HG03103 (cell line): ENCODE measurements at regions not wholly inside any gene's neighbourhood (a gene's known extent, or its start where the extent isn't known, plus 50 kb on each side); places are given as distances from the start of the nearest gene placed in this dataset.

ENCODE experiments used
- ATAC-seq: cut with Tn5 transposase; IDR thresholded peaks from one replicate; pipeline ENCODE4 v1.9.1; 2021; ENCODE audit warnings: low read depth; ENCODE audit not compliant: unreplicated experiment

DNA sequence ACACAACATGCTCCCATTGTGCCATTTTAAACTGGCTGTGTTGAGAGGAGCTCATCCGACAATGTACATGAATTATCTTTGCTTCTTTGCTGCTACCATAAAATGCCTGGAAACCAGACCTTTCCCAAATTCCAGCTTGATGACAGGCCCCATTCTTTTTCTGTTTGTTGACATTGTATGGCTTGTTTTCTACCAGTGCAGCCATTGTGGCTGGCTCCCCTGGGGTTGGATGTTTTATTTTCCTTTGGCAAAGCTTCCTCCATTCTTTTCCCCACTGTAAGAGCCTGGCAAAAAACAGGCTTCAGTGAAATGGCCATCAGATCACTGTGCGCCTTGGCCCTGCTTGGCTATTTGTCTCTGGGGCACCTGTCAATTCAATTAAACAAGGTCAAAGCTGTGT lies 532.5 kb downstream of the VRK1 start:
- ATAC-seq: no peak

DNA sequence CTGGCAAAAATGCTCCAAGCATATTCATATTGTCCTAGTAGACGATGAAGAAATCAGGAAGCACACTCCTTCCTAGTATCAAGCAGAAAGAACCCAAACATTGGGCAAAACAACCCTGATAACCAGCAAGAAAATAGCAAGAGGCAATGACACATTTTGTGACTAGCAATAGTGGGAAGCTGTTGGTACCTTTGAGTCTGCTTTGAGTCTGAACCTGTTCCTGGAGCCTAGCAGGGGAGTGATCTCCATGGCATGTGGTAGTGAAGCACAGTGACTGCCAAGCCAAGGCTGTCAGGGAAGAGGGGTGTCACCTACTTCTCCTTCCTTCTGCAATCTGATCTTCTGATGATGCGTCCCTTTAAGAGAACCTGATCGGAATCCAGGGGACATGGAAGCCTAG lies 533.9 kb downstream of the VRK1 start:
- ATAC-seq: no peak

DNA sequence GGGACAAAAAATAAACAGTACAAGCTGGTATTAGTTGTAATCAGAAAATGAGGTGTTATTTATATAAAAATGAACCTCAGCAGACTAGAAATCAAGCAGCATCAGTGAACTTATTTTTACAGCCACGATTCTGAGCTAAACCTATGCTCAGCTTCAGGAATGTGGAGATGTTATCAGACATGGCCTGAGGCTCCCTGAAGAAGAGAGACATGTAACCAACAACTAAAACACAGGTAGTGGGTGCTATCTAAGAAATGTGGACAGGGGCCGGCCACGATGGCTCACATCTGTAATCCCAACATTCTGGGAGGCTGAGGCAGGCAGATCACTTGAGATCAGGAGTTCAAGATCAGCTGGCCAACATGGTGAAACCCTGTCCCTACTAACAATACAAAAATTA lies 534.3 kb downstream of the VRK1 start:
- no peak for ATAC-seq

DNA sequence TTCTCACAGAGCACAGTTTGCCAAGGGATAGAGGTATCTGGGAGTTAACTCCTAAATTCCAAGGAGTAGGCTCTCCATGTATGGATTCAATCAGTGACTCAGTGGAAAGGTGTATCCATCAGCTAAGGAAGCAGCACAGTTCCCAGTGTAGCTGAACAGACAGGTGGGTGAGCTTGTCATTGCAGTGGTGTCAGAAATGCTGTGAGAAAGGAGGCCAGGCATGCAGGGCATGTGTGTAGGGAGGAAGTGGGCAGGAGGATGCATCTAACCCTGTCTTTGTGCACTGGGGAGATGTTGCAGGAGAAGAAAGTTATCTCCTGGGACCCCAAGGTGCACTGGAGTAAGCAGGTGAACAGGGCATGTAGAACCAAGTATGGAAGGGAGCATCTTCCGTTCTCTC lies 539.0 kb downstream of the VRK1 start:
- no peak for ATAC-seq

DNA sequence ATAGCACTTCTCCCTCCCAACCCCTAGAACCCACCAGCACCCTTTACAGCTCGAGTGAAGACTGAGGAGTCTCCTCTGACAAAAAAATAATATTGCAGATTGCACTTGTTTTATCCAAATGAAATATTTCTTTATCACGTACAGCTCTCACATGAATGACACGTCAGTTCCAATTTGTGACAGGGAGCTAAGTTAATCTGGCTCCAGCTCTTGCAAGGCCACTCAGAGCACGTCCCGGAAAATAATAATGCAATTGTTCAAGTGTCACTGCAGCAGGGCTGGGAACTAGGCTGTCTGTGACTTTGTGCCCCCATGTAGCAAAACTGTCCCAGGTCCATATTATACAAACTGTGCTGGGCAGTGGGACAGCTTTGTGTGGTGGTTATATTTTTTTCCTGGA lies 539.6 kb downstream of the VRK1 start:
- no peak for ATAC-seq

DNA sequence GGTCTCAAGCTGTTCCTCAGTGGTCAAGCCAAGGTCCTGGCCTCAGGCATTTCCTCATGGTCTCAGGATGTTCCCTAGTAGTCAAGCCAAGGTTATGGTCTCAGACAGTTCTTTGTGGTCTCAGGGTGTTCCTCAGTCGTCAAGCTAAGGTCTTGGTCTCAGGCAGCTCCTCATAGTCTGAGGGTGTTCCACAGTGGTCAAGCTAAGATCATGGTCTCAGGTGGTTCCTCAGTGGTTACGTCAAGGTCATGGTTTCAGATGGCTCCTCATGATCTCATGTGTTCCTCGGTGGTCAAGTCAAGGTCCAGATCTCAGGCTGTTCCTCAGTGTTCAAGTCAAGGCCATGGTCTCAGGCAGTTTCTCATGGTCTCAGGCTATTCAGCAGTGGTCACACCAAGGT lies 540.1 kb downstream of the VRK1 start:
- ATAC-seq: no peak

DNA sequence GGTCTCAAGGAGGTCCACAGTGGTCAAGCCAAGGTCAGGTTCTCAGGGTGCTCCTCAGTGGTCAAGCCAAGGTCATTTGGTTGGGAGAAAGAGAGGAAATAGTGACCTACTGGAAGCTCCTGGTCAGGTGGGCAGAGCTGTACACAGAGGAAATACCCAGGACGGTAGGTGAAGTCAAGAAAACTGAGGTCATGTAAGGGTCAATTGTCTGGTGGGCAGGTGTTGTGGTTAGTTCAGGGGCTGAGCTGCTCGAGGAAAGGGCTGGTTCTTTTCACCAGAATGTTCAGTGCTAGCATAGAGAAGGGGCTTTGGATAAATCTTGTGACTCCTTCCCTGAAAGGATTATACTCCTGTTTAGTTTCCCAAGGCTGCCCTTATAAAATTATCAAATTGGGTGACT lies 540.5 kb downstream of the VRK1 start:
- ATAC-seq: no peak

DNA sequence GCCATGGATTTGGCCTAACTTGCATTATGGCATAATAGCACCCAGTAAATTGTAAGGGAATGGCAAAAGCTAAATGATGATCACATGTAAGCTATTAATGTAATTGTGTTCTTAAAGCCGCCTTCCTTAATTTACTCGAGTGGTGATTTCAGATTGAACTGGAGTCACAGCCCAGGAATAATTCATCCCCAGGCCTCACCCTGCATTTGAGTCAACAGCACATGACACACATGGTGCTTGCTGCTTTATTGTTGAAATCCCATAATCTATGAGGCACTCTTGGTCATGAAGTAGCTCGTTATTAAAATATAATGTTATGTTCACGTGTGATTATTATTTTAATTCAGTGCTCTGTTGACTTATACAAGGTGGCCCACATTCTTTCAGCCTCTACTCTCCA lies 547.5 kb downstream of the VRK1 start:
- no peak for ATAC-seq

DNA sequence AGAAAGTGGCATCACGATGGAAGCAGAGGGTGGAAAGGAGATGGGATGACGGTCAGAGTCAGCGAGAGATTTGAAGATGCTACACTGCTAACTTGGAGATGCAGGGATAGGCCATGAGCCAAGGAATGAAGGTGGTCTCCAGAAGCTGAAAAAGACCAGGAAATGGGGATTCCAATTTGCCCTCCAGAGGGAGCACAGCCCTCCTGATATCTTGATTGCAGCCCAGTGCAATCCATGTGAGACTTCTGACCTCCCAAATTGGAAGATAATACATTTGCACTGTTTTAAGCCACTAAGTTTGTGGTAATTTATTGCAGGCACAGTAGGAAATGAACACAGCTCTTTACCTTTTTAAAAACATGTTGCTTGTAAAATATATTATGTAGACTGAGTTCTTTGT lies 549.5 kb downstream of the VRK1 start:
- ATAC-seq: no peak

DNA sequence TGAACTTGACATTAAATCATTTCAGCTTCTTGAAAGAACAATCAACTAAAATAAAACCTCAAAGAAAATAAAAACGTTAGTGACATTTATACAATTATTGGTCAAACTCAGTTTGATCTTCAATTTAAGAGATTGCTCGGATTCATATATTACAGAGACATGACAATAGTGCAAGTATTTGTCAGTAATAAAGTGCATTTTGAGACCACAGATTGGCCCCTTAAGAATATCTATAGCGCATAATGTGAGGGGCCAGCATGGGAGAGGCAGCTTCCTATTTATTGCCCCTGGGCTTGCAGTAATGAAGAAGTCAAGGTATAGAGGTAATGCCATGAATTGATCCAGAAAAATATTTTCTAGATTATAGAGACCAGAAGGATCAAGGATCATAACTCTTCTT lies 552.3 kb downstream of the VRK1 start:
- ATAC-seq: no peak

DNA sequence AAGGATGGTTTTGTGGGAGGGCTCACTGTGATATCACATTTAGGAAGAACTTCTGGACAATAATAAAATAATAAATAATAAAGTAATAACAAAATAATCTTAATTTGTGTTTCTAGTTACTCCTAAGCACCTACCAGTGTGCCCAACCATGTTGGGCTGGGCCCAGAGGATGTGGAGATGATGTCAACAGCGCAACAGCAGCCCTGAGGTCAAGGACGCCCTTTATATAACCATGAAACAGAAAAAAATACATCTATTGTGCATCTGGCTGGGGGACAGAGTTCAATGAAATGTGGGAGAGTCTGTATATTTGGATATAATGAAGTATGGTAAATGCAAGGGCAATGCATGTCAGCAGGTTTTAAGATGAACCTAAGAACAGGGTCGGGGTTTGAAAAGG lies 552.8 kb downstream of the VRK1 start:
- ATAC-seq: no peak

DNA sequence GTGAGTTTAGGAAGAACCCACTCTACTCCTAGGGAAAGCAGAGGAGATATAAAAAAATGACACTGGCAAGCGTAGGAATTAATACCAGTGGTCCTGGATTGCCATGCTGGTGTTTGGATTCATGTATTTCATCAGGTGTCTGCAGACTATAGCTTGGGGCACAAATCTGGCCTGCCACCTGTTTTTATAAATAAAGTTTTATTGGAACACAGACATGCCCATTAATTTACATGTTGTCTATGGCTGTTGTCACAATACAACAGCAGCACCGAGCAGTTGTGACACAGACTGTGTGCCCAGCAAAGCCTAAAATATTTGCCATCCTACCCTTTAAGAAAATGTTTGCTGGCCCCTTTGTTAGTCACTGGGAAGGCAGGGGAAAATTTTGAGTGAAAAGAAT lies 553.2 kb downstream of the VRK1 start:
- no peak for ATAC-seq

DNA sequence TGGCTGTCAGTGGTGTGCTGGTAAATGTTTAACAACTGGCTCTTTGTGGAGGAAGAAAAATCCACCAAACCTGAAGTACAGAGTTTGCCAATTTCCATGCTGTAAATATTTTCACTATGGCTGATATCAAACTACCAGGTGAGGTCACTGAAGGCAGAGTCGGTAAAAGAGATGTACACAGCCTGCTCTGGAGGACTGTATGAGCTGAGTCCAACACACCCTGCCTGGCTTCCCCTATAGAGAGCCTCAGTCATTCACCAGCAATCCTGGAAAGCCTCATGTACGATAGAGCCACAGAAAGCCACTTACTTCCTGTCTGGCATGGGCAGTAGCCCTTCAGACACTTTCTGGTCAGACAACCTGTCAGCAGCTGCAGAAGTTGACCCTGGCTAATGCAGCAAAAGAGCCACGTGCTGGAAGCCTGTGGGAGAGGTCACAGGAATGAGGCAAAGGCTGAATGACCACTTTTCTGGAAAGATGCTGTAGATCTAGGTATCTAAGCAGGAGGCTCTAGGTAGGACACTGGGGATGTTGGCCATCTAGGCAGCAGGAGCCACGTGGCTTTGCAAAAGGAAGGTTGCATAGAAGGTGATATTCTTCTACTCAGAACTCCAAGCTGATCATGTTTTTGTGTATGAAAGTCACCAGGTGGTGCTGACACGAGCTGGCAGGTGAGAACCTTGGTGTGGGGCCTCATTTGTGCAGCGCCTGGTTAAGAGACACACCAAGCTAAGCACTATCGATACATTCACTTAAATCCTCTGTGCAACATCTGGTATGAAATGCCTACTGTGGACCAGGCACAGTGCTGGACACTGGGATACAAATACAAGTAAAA lies 553.9 kb downstream of the VRK1 start:
- no peak for ATAC-seq

DNA sequence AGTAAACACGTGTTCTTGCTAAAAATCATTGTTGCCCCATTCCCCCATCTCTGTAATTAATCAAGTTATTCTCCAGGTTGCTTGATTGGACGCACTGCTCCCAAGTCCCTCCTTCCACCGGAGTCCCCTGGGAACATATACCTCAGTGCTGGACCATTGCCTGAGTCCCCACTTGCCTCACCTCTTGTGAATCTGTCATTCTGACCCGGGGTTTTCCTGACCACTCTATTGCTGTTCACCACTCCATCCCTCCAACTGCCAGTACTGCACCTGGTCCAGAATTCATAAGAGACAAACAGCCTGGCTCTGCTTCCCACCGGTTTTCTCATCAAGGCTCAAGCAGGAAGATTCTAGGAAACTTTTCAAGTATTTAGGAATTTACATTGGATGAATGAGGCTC lies 555.9 kb downstream of the VRK1 start:
- no peak for ATAC-seq

DNA sequence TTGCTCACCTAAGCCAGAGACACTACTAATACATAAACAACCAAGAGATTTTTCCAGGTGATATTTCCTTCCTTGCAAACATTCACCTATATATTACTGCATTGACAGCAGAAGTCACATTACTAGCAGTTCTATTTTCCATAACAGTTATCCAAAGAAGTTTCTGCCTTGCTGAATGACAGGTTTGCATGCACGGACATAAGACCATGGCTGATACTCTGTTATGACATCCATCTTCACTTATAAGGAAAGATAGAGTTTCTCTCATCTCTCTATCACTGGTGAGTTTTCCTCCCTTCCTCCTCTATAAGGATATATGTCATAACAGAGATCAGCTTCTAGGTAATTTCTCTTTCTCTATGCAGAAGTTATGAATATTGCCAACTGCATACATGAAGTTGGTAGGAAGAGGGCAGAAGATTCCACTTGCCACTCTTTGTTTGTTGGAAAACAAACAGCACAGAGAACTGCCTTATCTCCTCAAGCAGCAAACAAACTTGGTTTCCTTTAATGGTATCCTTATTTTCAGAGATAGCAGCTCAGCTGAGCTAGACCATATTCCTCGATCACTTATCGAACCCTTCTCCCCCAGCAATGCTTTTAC lies 557.0 kb downstream of the VRK1 start:
- ATAC-seq: no peak

DNA sequence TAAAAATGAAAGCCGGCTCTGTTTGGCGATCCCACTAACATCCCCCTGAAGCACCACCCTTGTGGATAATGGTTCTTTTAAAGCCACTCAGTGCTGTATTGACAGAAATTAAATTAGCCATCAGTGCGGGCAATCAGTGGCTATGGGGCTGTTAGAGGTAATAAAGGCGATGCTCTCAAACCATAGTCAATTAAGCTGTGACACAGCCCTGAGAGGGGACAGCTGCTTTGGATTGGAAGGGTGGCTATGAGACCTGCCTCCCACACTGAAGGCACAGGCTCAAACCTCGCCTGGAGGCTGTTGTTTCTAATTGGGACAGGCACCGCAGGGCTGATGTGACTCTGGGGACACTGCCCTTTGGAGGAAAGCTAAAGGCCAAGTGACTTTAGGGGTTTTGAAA lies 562.2 kb downstream of the VRK1 start:
- no peak for ATAC-seq

DNA sequence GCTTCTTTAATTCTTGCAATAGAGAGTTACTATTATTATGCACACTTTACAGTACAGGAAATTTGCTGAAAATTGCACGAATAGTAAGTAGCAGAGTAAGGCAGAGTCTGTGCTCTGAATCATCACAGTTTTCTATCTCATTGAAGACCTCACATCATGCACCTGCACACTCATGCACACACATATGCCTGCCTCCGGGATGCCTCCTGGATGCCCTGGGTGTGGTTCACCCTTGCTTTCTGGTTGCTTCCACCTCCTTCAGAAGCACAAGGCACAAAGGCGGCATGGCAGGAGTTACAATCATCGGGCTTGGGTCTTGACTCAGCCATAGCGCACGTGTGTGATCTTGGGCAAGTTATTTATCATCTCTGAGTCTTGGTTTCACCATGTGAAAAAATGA lies 564.0 kb downstream of the VRK1 start:
- no peak for ATAC-seq

DNA sequence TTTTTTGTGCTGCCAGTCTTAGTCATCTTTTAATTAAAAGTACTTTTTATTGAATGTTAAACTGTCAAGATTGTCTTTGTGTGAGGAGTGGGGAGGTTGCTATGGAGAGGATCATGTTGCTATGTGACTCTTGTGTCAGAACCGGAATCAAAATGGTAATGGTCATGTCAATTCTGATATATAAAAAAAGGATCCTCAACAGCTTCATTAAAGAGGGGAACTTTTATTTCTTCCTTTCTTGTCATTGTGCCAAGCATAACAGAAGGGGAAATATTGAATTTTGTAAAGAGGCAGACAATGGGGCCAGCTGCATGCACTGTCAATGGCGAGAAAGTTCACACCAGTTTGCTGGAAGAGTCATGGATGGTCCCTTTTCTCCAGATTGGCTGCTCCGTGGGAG lies 564.8 kb downstream of the VRK1 start:
- ATAC-seq: no peak

DNA sequence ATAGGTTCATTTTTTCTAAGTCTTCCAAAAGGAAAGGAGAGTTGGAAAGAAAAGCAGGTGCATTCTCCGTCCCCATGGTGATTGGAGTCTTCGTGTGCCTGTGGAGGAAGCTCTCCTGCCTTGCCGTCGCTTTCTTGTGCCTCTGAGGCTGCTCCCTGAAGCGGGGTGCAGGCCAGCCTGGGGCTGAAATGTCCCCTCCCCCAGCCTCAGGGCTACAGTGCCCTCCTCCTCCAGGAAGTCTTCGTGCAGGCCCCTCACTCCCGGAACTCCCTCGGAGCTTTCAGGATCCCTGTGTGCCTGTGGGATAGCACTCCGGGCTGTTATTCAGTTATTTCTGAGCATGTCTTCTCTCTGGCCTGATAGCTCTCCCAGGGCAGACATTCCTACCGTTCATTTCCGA lies 569.2 kb downstream of the VRK1 start:
- ATAC-seq: no peak

DNA sequence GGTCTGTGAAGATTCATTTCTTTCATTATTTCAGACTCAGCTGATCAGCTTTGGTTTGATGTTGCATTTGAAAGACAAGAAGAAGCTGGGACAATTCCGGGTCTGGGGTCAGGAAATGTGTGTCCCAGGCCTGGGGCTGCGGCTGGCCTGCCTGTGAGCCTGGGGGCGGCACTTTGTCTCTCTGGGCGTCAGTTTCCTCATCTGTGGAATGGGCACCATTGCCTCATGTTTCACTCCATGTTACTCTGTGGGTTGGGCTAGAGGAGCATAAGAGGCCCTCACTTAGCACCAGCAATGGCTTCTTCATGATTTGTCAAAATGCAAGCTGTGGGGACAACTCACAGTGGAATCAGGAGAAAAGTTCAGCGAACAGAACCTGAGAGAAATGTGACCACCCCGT lies 570.1 kb downstream of the VRK1 start:
- ATAC-seq: no peak

DNA sequence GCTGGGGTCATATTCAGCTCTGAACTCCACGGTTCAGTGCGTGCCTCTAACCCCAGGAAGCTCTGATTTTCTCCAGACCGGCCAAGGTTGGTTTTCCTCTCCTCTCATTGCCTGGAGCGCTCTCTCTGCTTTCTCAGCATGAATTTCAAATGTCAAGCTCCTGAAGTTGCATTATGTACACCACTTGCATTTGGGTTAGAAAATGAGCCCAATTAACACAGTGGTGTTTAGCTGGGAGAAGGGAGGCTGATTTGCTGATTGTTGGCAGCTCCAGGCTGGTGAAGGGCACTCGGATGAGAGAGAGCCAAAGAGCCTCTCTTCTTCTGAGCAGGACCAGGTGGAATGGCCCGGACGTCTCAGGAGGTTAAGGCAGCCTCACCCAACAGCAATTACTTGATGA lies 570.9 kb downstream of the VRK1 start:
- ATAC-seq: no peak

DNA sequence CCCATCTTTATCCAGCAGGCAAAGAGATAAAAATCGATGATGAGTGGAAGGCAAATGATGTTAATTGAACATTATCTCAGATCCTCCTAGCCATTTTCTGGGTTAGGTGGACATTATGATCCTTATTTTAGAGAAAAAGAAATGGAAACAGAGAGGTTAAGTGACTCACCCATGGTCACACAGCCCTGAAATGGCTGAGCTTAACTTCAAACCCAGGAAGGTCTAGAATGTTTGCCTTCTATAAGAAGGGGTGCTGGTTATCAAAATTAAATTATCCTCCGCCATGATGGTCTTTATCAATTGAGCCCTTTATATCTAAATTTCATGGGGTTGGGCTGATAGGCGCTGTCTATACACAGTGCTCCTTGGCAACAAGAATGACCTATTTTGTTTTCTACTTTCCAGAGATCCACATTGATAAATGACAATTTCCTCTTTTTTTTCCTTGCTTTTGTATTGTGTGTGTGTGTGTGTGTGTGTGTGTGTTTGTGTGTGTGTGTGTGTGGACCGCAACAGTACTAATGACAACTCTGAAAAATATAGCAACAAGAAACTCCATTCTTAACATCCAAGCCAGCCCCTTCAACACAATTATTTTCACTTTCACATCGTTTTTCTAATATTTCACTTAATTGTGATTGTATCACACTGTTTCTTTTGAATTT lies 571.9 kb downstream of the VRK1 start:
- ATAC-seq: no peak
